B cell (primary cell): ENCODE measurements at regions not wholly inside any gene's neighbourhood (a gene's known extent, or its start where the extent isn't known, plus 50 kb on each side); places are given as distances from the start of the nearest gene placed in this dataset.

Experiments used
- CTCF ChIP-seq: fragments of 200-600 bp; IDR thresholded peaks from one replicate; pipeline ENCODE4 v1.8.0; 2022; ENCODE audit warnings: antibody characterized with exemption, mild to moderate bottlenecking
- EZH2 ChIP-seq: IDR thresholded peaks from 2 replicates; pipeline ENCODE4 v1.6.1; 2012; ENCODE audit warnings: borderline replicate concordance, low read depth, mild to moderate bottlenecking, moderate library complexity, low read length; ENCODE audit not compliant: insufficient read depth, poor library complexity, severe bottlenecking

- no peak for TF ChIP-seq CTCF
- TF ChIP-seq EZH2, result no peak
These were observed 193.6 kb upstream of the CEP162 start for GRCh38 chr6:84421031-84421430.
